SU-DHL-6 (cell line): ENCODE measurements at regions not wholly inside any gene's neighbourhood (a gene's known extent, or its start where the extent isn't known, plus 50 kb on each side); places are given as distances from the start of the nearest gene placed in this dataset.

Experiments used
- EZH2phosphoT487 ChIP-seq: fragments of 200-600 bp; sonication (generic), shearing (Covaris generic); conservative IDR thresholded peaks from 2 replicates; pipeline ENCODE4 v1.6.1; 2018; ENCODE audit warnings: mild to moderate bottlenecking, antibody characterized with exemption, low read length, moderate library complexity, mixed read lengths
- TF ChIP-seq, protein P1 (sequence below): fragments of 200-600 bp; sonication (generic); IDR thresholded peaks from one replicate; pipeline ENCODE4 v1.5.1; 2017; ENCODE audit warnings: antibody characterized with exemption, mild to moderate bottlenecking, low read length, moderate library complexity; ENCODE audit not compliant: insufficient read depth, poor library complexity, severe bottlenecking

DNA sequence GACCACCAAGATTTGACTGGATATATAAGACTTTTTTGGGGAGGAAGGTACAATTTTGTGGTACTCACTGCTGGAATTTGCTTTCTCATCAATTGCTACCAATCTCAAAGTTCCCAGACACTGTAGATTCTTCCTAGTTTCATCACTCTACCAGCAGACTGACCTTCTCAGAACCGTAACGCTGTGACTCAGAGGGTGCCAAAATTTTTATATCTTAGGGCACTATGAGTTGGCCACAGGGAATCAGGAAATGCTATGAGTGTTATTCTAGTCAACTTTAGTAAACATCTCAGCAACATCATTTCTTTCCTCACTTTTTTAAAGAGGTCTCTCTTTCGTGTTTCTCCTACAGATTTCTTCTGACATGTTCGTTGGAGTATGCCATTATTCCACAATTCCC lies 499.0 kb downstream of the TMX3 start:
- TF ChIP-seq, protein P1, sequence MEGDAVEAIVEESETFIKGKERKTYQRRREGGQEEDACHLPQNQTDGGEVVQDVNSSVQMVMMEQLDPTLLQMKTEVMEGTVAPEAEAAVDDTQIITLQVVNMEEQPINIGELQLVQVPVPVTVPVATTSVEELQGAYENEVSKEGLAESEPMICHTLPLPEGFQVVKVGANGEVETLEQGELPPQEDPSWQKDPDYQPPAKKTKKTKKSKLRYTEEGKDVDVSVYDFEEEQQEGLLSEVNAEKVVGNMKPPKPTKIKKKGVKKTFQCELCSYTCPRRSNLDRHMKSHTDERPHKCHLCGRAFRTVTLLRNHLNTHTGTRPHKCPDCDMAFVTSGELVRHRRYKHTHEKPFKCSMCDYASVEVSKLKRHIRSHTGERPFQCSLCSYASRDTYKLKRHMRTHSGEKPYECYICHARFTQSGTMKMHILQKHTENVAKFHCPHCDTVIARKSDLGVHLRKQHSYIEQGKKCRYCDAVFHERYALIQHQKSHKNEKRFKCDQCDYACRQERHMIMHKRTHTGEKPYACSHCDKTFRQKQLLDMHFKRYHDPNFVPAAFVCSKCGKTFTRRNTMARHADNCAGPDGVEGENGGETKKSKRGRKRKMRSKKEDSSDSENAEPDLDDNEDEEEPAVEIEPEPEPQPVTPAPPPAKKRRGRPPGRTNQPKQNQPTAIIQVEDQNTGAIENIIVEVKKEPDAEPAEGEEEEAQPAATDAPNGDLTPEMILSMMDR = no peak
- no peak for TF ChIP-seq EZH2phosphoT487
